ENCODE measurements at regions not wholly inside any gene's neighbourhood (a gene's known extent, or its start where the extent isn't known, plus 50 kb on each side); places are given as distances from the start of the nearest gene placed in this dataset.

DNA sequence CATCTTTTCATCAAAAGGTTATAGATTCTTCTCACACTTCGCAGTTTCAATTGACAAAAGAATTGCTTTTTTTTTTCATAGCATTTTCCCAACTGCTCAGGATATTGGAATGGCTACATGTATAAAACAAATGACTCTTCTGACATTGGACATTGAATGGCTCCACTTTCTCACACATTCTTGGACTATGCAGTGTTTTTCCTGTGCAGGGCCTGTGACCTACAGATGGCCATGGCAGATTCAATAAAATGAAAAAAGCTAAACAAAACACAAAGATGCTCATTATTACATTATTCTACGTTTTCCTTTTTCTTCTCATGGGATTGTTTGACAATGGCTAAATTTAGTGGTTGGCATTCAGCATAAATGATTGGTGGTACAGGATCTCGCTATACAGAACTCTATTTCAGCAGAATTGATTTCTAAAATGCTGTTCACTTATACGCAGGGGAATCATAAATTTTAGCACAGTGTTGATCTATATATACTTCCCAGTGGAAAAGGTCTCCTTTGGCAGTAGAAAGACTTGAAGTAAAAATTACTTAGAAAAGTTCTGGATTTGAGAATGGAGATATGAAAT, 115.6 kb upstream of the ADAMTS5 start:
- DNase-seq (ENCODE audit: low read depth in 2 of 2) = no peak

GRCh38 chr21:27079636-27080240, 112.8 kb upstream of the ADAMTS5 start:
- no peak for DNase-seq (ENCODE audit: low read depth in 2 of 2)

DNA sequence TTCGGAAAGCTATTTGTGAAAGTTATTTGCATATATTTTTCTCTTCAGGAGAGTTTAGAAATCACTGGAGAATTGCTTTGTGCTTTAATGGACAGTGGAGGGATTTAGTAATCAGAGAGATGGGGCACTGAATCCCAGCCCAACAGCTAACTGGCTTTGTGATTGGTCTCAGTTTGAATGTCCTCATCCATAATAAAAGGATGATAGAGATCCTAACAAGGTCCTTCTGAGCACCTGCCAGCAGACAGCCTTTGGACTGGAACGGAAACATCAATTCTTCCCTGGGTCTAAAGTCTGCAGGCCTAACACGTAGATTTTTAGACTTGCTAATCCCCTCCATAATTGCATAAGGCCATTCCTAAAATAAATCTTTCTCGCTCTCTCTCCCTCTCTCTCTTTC, 112.0 kb upstream of the ADAMTS5 start:
- DNase-seq (ENCODE audit: low read depth in 2 of 2) = no peak

DNA sequence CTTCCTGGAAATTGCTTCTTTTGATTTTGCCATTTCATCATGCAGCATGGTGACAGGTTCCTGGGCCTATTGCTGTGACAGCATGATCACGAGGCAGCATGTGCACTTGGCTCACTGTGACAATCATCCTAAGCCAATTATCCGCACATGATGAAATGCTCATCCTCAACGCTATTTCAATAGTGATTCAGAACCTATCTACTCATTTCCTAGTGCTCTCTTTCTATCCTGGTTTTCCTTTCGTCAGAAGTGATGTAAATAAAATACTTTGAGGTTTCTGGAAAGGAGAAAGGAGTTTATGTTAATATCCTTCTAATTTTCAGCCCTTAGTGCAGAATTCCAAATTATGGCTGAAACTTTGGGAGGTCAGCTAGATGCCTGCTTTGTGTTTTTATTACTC, 110.6 kb upstream of the ADAMTS5 start:
- DNase-seq (ENCODE audit: low read depth in 2 of 2) = no peak

GRCh38 chr21:27076025-27076424, 109.1 kb upstream of the ADAMTS5 start:
- DNase-seq (ENCODE audit: low read depth in 2 of 2) = no peak

- no peak for DNase-seq (ENCODE audit: low read depth in 2 of 2)
Observed at GRCh38 chr21:27070861-27071670, 104.2 kb upstream of the ADAMTS5 start.

DNA sequence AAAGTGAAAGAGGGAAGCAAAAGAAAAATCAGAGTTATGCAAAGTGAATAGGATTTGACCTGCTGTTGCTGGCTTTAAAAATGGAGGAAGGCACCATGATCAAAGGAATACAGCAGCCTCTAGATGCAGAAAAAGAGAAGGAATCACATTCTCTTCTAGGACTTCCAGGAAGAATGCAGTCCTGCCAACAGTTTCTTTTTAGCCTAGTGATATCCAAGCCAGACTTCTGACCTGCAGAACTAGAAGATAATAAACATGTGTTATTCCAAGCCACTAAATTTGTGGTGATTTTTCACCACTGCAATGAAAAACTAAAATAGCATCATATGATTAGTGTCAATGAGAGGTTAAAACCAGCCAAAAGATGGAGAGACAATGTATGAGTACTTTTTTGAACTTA, 101.9 kb upstream of the ADAMTS5 start:
- no peak for DNase-seq (ENCODE audit: low read depth in 2 of 2)

GRCh38 chr21:27067226-27067625, 100.3 kb upstream of the ADAMTS5 start:
- DNase-seq (ENCODE audit: low read depth in 2 of 2) = no peak

GRCh38 chr21:27062443-27062842, 95.6 kb upstream of the ADAMTS5 start:
- DNase-seq (ENCODE audit: low read depth in 2 of 2) = no peak

GRCh38 chr21:27061770-27062169, 94.9 kb upstream of the ADAMTS5 start:
- DNase-seq (ENCODE audit: low read depth in 2 of 2) = no peak

DNA sequence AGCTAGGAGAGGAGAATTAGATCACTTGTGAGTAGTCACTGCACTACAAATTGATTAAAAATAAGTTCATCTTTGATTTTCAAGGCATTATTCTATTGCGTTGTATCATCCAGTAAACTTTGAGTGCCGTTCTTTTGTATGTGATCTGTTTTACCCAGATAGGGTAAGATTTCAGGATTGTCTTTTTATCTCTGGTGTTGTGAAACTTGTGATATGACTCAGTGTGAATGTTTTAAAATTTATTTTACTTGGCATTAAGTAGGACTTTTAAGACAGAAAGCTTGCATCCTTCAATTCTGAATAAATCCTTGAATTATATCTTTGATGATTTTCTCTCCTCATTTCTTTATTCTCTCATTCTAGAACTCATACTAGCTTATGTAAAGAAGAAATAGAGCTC, 93.3 kb upstream of the ADAMTS5 start:
- no peak for DNase-seq (ENCODE audit: low read depth in 2 of 2)

- DNase-seq (ENCODE audit: low read depth in 2 of 2) = no peak
Observed at GRCh38 chr21:27058673-27059605, 92.1 kb upstream of the ADAMTS5 start.

GRCh38 chr21:27057997-27058396, 91.1 kb upstream of the ADAMTS5 start:
- no peak for DNase-seq (ENCODE audit: low read depth in 2 of 2)

GRCh38 chr21:27047658-27048314, 80.9 kb upstream of the ADAMTS5 start:
- DNase-seq (ENCODE audit: low read depth in 2 of 2) = no peak

- DNase-seq (ENCODE audit: low read depth in 2 of 2) = no peak
Observed at GRCh38 chr21:27047283-27047657, 80.4 kb upstream of the ADAMTS5 start.

GRCh38 chr21:27045281-27045985, 78.5 kb upstream of the ADAMTS5 start:
- DNase-seq (ENCODE audit: low read depth in 2 of 2) = no peak

- no peak for DNase-seq (ENCODE audit: low read depth in 2 of 2)
Observed at GRCh38 chr21:27043377-27043776, 76.5 kb upstream of the ADAMTS5 start.

DNA sequence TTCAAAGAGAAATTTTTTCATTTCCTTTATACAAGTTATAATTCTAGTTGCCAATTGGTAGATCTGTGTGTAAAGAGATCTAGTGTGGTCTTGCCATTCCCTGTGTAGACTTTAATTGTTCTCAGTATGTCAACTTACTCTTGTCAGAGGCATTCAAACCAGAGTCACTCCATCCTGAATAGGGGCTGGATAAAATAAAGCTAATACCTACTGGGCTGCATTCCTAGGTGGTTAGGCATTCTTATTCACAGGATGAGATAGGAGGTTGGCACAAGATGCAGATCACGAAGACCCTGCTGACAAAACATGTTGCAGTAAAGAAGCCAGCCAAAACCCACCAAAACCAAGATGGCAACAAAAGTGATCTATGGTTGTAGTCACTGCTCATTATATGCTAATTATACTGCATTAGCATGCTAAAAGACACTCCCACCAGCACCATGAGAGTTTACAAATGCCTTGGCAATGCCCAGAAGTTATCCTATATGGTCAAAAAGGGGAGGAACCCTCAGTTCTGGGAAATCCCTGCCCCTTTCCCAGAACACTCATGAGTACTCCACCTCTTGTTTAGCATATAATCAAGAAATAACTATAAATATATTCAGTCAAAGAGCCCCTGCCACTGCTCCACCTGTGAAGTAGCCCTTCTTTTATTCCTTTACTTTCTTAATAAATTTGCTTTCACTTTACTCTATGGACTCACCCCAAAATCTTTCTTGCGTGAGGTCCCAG, 74.0 kb upstream of the ADAMTS5 start:
- no peak for DNase-seq (ENCODE audit: low read depth in 2 of 2)

GRCh38 chr21:27036736-27037301, 69.9 kb upstream of the ADAMTS5 start:
- DNase-seq (ENCODE audit: low read depth in 2 of 2) = no peak

- no peak for DNase-seq (ENCODE audit: low read depth in 2 of 2)
Observed at GRCh38 chr21:27035791-27036190, 68.9 kb upstream of the ADAMTS5 start.

All from dermis microvascular lymphatic vessel endothelial cell (primary cell).